ENCODE measurements at regions not wholly inside any gene's neighbourhood (a gene's known extent, or its start where the extent isn't known, plus 50 kb on each side); places are given as distances from the start of the nearest gene placed in this dataset.

DNA sequence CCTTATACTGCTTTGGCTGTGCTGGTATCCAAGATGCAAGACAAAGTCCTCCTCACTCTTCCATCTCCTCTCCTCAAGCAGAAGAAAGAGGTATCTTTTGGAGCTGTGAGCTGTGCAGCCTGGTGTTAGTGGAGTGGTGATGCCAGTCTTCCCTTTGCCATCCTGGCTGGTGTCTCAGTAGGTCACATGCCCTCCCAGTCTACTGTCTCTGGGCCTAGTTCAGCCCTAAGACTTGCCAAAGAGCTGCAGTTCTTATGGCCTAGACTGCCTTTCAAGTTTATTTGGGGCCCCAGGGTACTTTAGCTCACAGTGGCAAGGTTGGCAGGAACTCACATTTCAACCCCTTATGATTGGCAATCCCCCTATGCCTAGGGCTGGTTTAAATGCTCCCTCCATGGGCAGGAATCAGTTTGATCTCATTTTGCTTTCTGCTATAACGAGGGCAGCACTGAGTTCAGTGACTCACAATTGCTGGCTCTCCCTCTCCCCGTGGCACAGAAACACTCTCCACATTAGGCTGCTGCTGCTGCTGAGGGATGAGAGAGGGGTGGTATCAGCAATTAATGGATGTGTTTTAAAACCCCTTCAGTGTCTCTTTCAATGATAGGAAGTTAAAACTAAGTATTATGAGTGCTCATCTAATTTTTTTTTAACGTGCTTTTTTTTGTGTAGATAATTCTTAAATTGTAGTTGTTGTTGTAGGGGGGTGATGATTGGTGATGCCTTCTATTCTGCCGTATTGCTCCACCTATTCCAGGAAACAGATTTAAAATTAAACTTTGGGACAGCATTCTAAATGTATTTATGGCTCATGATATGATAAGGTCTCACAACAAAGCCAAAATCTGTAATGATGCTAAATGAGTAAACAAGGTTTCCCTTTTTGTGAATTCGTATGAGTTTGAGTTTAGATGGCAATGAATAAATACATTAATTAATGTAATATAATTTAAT, 1295.0 kb downstream of the JRKL start:
- in situ Hi-C loops (cut with HindIII; ENCODE audit: low pct_ligation_motif_present, low sequenced_read_pairs), result no loop called here
- TF ChIP-seq CTCF (IDR thresholded peaks at IDR 0.05; ENCODE audit: low read depth, low read length, missing control alignments), result no peak
- H3K27me3 ChIP-seq (replicated peaks), result no peaks in the 10 kb centered on the region
- no peak overlapping the region for H3K27ac ChIP-seq
- H3K36me3 ChIP-seq (replicated peaks), result no peaks in the 10 kb centered on the region
- no peak overlapping the region for H3K4me3 ChIP-seq (ENCODE audit: low read depth, low read length)
- no peak for DNase-seq

GRCh38 chr11:97685695-97686094, 1295.9 kb downstream of the JRKL start:
- Histone ChIP-seq H3K4me3 (ENCODE audit: low read depth, low read length) (no peak overlapping the region), H3K36me3 (replicated peaks) (no peaks in the 10 kb centered on the region), H3K27me3 (replicated peaks) (no peaks in the 10 kb centered on the region), H3K27ac (no peak overlapping the region)
- TF ChIP-seq CTCF (IDR thresholded peaks at IDR 0.05; ENCODE audit: low read depth, low read length, missing control alignments), result no peak
- in situ Hi-C loops (cut with HindIII; ENCODE audit: low pct_ligation_motif_present, low sequenced_read_pairs), result no loop called here
- no peak for DNase-seq

GRCh38 chr11:97687111-97687510, 1297.3 kb downstream of the JRKL start:
- no peak for DNase-seq
- no peak overlapping the region for H3K27ac ChIP-seq
- TF ChIP-seq CTCF (IDR thresholded peaks at IDR 0.05; ENCODE audit: low read depth, low read length, missing control alignments), result no peak
- in situ Hi-C loops (cut with HindIII; ENCODE audit: low pct_ligation_motif_present, low sequenced_read_pairs), result no loop called here
- no peaks in the 10 kb centered on the region for H3K27me3 ChIP-seq (replicated peaks)
- no peak overlapping the region for H3K4me3 ChIP-seq (ENCODE audit: low read depth, low read length)
- H3K36me3 ChIP-seq (replicated peaks), result no peaks in the 10 kb centered on the region

DNA sequence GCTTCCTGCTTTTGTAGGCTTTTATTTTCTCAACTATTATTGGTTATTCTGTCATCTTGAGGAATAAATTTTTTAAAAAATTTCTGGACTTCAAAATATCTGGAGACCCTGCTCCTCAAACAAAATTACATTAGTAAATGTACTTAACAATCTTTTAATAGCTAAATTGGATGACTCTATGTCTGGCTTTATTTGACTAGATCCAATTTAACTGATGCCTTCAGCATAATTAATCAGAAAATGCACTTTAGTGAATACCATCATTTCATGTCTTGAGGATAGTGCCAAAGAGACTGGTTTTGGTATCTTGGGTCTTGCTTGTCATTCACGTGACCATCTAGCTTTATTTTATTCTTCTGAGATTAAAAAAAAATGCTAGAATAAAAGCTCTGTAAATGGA, 1301.2 kb downstream of the JRKL start:
- no peaks in the 10 kb centered on the region for H3K36me3 ChIP-seq (replicated peaks)
- in situ Hi-C loops (cut with HindIII; ENCODE audit: low pct_ligation_motif_present, low sequenced_read_pairs), result no loop called here
- no peak overlapping the region for H3K4me3 ChIP-seq (ENCODE audit: low read depth, low read length)
- TF ChIP-seq CTCF (IDR thresholded peaks at IDR 0.05; ENCODE audit: low read depth, low read length, missing control alignments), result no peak
- no peak overlapping the region for H3K27ac ChIP-seq
- no peaks in the 10 kb centered on the region for H3K27me3 ChIP-seq (replicated peaks)
- no peak for DNase-seq

GRCh38 chr11:97702951-97703350, 1313.1 kb downstream of the JRKL start:
- no peak overlapping the region for H3K4me3 ChIP-seq (ENCODE audit: low read depth, low read length)
- no peak for DNase-seq
- in situ Hi-C loops (cut with HindIII; ENCODE audit: low pct_ligation_motif_present, low sequenced_read_pairs), result no loop called here
- TF ChIP-seq CTCF (IDR thresholded peaks at IDR 0.05; ENCODE audit: low read depth, low read length, missing control alignments), result no peak
- no peaks in the 10 kb centered on the region for H3K27me3 ChIP-seq (replicated peaks)
- no peaks in the 10 kb centered on the region for H3K36me3 ChIP-seq (replicated peaks)
- H3K27ac ChIP-seq, result no peak overlapping the region

All from brain microvascular endothelial cell (primary cell).